K562 (cell line): ENCODE measurements at regions not wholly inside any gene's neighbourhood (a gene's known extent, or its start where the extent isn't known, plus 50 kb on each side); places are given as distances from the start of the nearest gene placed in this dataset.

ENCODE experiments used
- ATAC-seq: fragments of 200-7000 bp; cut with Tn5 transposase; 3 replicates; pipeline ENCODE4 v1.9.1; 2020; ENCODE audit warnings: moderate library complexity
- BruUV-seq: library from RNA; stranded (reverse); fragments of 400-500 nt; replicated peaks from 2 replicates; lab custom pipeline; 2021; lab: Mats Ljungman, UMichigan
- CTCF ChIA-PET: fragments of 300-600 bp; formaldehyde crosslinking; extraction: SDS; loops from one replicate; lab custom pipeline; 2021; ENCODE audit warnings: low intra/inter-chr PET ratio; lab: Yijun Ruan, JAX
- POLR2A ChIA-PET: fragments of 300-600, 350-650 bp; sonication (Branson Sonifier 250); formaldehyde crosslinking; extraction: SDS; loops from one replicate; lab custom pipeline; 2021; ENCODE audit warnings: antibody characterized with exemption, inconsistent platforms; lab: Yijun Ruan, JAX
- DNase-seq, 4 experiments: peaks; one replicate each; pipeline versions ENCODE4 v3.0.0 to v3.0.0-alpha.2; 2011 to 2018; ENCODE audit warnings: low spot score in 3 of 4, mixed read lengths in 3 of 4; ENCODE audit errors: extremely low read depth in 1 of 4
- FAIRE-seq: peaks from 2 replicates; lab custom pipeline; 2011; peaks lifted over from hg19 to GRCh38; lab: Jason Lieb, UNC
- H2AFZ ChIP-seq: 2 replicates; pipeline ENCODE4 v1.6.0; 2011; ENCODE audit warnings: low read depth, low read length, control low read depth, inconsistent platforms
- H3K27ac ChIP-seq: fragments of 200-600 bp; 3 replicates; pipeline ENCODE4 v1.8.0; 2011; ENCODE audit warnings: low read depth, mild to moderate bottlenecking, control low read depth, inconsistent platforms, low read length, moderate library complexity, mixed read lengths; ENCODE audit errors: extremely low read depth
- H3K27me3 ChIP-seq, 2 experiments: fragments of 300-600 bp in 1 of 2; 2 replicates in 1 of 2; 3 replicates in 1 of 2; pipeline versions ENCODE4 v1.6.0 to v1.8.0; 2011; ENCODE audit warnings: inconsistent platforms in 2 of 2, low read length in 2 of 2, mild to moderate bottlenecking in 1 of 2, mixed read lengths in 1 of 2, moderate library complexity in 1 of 2; ENCODE audit not compliant: control insufficient read depth in 2 of 2, insufficient read depth in 2 of 2
- H3K36me3 ChIP-seq: fragments of 300-600 bp; 3 replicates; pipeline ENCODE4 v1.8.0; 2011; ENCODE audit warnings: mild to moderate bottlenecking, low read length, inconsistent platforms; ENCODE audit not compliant: control insufficient read depth, insufficient read depth
- H3K4me1 ChIP-seq, 2 experiments: fragments of 200-600 bp in 1 of 2; replicated peaks in 1 of 2; 2 replicates in 1 of 2; 3 replicates in 1 of 2; pipeline versions ENCODE4 v1.5.1 to v1.8.0; 2011; ENCODE audit warnings: inconsistent platforms in 2 of 2, low read length in 2 of 2, mild to moderate bottlenecking in 1 of 2, mixed read lengths in 1 of 2, moderate library complexity in 1 of 2; ENCODE audit not compliant: control insufficient read depth in 2 of 2, insufficient read depth in 2 of 2
- H3K4me2 ChIP-seq: 2 replicates; pipeline ENCODE4 v1.6.1; 2011; ENCODE audit warnings: low read length, control low read depth, inconsistent platforms, mixed read lengths; ENCODE audit not compliant: insufficient read depth
- H3K4me3 ChIP-seq: fragments of 200-600 bp; sonication (generic), shearing (Covaris generic); 2 replicates; pipeline ENCODE4 v1.5.1; 2016; ENCODE audit warnings: control low read depth, inconsistent platforms
- H3K79me2 ChIP-seq: fragments of 200-600 bp; 3 replicates; pipeline ENCODE4 v1.8.0; 2011; ENCODE audit warnings: low read length, inconsistent platforms; ENCODE audit not compliant: control insufficient read depth, insufficient read depth
- H3K9ac ChIP-seq, 2 experiments: 2 replicates each; pipeline versions ENCODE4 v1.6.0 to v1.6.1; 2011; ENCODE audit warnings: low read depth in 2 of 2, low read length in 2 of 2, control low read depth in 1 of 2, inconsistent platforms in 1 of 2, mild to moderate bottlenecking in 1 of 2, mixed read lengths in 1 of 2; ENCODE audit not compliant: insufficient read depth in 1 of 2
- H3K9me1 ChIP-seq: one replicate; pipeline ENCODE4 v1.6.0; 2011; ENCODE audit warnings: inconsistent platforms, mild to moderate bottlenecking, low read length, moderate library complexity; ENCODE audit not compliant: control insufficient read depth, insufficient read depth
- H3K9me3 ChIP-seq: replicated peaks from 2 replicates; pipeline ENCODE4 v1.5.1; 2011; ENCODE audit warnings: low read depth, low read length, inconsistent platforms; ENCODE audit not compliant: control insufficient read depth, insufficient read depth
- H4K20me1 ChIP-seq: replicated peaks from 2 replicates; pipeline ENCODE4 v1.6.1; 2011; ENCODE audit warnings: low read length, inconsistent platforms, mixed read lengths; ENCODE audit not compliant: control insufficient read depth, insufficient read depth
- ADNP ChIP-seq: fragments of 200-800 bp; sonication (Bioruptor generic); IDR thresholded peaks from 2 replicates; pipeline ENCODE4 v1.6.1; 2016; ENCODE audit warnings: missing genetic modification characterization, missing compliant biosample characterization
- ATF6 ChIP-seq: sonication (generic); formaldehyde crosslinking; IDR thresholded peaks from 2 replicates; pipeline ENCODE4 v1.4.0; 2020; ENCODE audit warnings: mild to moderate bottlenecking, missing genetic modification reagents
- CHD2 ChIP-seq: IDR thresholded peaks from 2 replicates; pipeline ENCODE4 v1.6.1; 2011; ENCODE audit warnings: low read depth, low read length
- FOXJ3 ChIP-seq: sonication (generic); formaldehyde crosslinking; IDR thresholded peaks from 2 replicates; pipeline ENCODE4 v1.4.0; 2020; ENCODE audit warnings: mild to moderate bottlenecking, missing genetic modification reagents
- HDAC2 ChIP-seq: fragments of 450-650 bp; IDR thresholded peaks from 2 replicates; pipeline ENCODE4 v1.6.1; 2016; ENCODE audit warnings: mild to moderate bottlenecking
- JUNB ChIP-seq: fragments of 450-650 bp; formaldehyde crosslinking; conservative IDR thresholded peaks from 2 replicates; pipeline ENCODE4 v1.4.0; 2020; ENCODE audit warnings: mild to moderate bottlenecking
- LARP7 ChIP-seq: fragments of 450-650 bp; IDR thresholded peaks from 2 replicates; pipeline ENCODE4 v1.6.1; 2016
- LEF1 ChIP-seq: fragments of 450-650 bp; IDR thresholded peaks from 2 replicates; pipeline ENCODE4 v1.6.1; 2016; ENCODE audit warnings: mild to moderate bottlenecking
- PCBP1 ChIP-seq: fragments of 200-400 bp; formaldehyde crosslinking; IDR thresholded peaks from 2 replicates; pipeline ENCODE4 v1.6.1; 2018; ENCODE audit warnings: mild to moderate bottlenecking, low read depth, low read length; ENCODE audit not compliant: poor library complexity, severe bottlenecking
- POLR2AphosphoS5 ChIP-seq: IDR thresholded peaks from 2 replicates; pipeline ENCODE4 v1.6.1; 2011; ENCODE audit warnings: mild to moderate bottlenecking, low read depth, low read length, moderate library complexity; ENCODE audit not compliant: control insufficient read depth, insufficient read depth
- PRDM10 ChIP-seq: fragments of 450-650 bp; IDR thresholded peaks from 2 replicates; pipeline ENCODE4 v1.6.1; 2018; ENCODE audit not compliant: partially characterized antibody
- PREB ChIP-seq: sonication (generic); formaldehyde crosslinking; IDR thresholded peaks from 2 replicates; pipeline ENCODE4 v1.8.1; 2023; ENCODE audit warnings: mild to moderate bottlenecking, missing genetic modification reagents
- SRSF7 ChIP-seq: fragments of 200-400 bp; formaldehyde crosslinking; optimal IDR thresholded peaks from 2 replicates; pipeline ENCODE3; 2017; ENCODE audit warnings: mild to moderate bottlenecking, low read depth, low read length
- ZNF586 ChIP-seq: fragments of 450-650 bp; formaldehyde crosslinking; conservative IDR thresholded peaks from 2 replicates; pipeline ENCODE4 v1.4.0; 2020; ENCODE audit warnings: mild to moderate bottlenecking, moderate library complexity
- WGBS: fragments of 100-300 bp; shearing (Covaris generic); methylation state at CpG from one replicate; pipeline ENCODE4 v1.1.6; 2016; ENCODE audit warnings: low coverage, mixed read lengths; ENCODE audit not compliant: insufficient coverage; ENCODE audit errors: missing lambda C conversion rate; 5-methylcytosine and 5-hydroxymethylcytosine counted together
- in situ Hi-C: fragments of 300-500 bp; cut with MboI; formaldehyde crosslinking; loops from 4 replicates; pipeline ENCODE4 v1.15.0; 2018; ENCODE audit warnings: inconsistent platforms, mixed read lengths
- intact Hi-C: fragments of 100-400 bp; cut with micrococcal nuclease; formaldehyde crosslinking; loops from 2 replicates; pipeline ENCODE4 v1.14.2; 2022

GRCh38 chr4:163710158-163710557 lies 215.7 kb downstream of the TMA16 start:
- FAIRE-seq = no peak
- Histone ChIP-seq H3K36me3 (no peaks in the 10 kb centered on the region), H3K79me2 (no peaks in the 10 kb centered on the region), H3K9me1 (no peaks in the 10 kb centered on the region), H3K9me3 (no peaks in the 10 kb centered on the region), H3K9ac (no peak overlapping the region), H3K4me1 (no peaks in the 10 kb centered on the region), H3K4me2 (no peak overlapping the region), H3K27me3 (no peaks in the 10 kb centered on the region), H4K20me1 (no peaks in the 10 kb centered on the region), H3K27ac (no peak overlapping the region), H2AFZ (no peak overlapping the region), H3K4me3 (no peak overlapping the region)
- intact Hi-C loops (no loop called here), in situ Hi-C loops (no loop called here)
- no TSS peak for BruUV-seq
- DNase-seq = no peak
- POLR2A ChIA-PET = no interaction called here
- 0% methylated on average over 2 of the region's 2 CpGs for WGBS
- CTCF ChIA-PET = no interaction called here
- ATAC-seq = no peak
- TF ChIP-seq FOXJ3 (no peak), PCBP1 (no peak), JUNB (CRISPR knock-in tag) (no peak), ADNP (no peak), SRSF7 (no peak), HDAC2 (no peak), ATF6 (CRISPR knock-in tag) (no peak), LEF1 (no peak), LARP7 (no peak), ZNF586 (no peak), PREB (CRISPR knock-in tag) (no peak), CHD2 (no peak), PRDM10 (no peak), POLR2AphosphoS5 (no peak)
